Calu3 (cell line): ENCODE measurements at regions not wholly inside any gene's neighbourhood (a gene's known extent, or its start where the extent isn't known, plus 50 kb on each side); places are given as distances from the start of the nearest gene placed in this dataset.
A peak's percentile ranks its signal among the peaks of the same experiment; 100 is the strongest.

ENCODE experiments used
- BruUV-seq: library from RNA; stranded (reverse); fragments of 400-500 nt; replicated peaks from 2 replicates; lab custom pipeline; 2021; lab: Mats Ljungman, UMichigan
- CTCF ChIA-PET: fragments of 300-600 bp; sonication (Branson Sonifier 250); formaldehyde crosslinking; loops from one replicate; lab custom pipeline; 2022; ENCODE audit warnings: antibody characterized with exemption; lab: Charles Lee
- DNase-seq: peaks from one replicate; pipeline ENCODE4 v3.0.0; 2022
- H3K27ac Mint-ChIP-seq: one replicate; pipeline ENCODE4 v1.8.0; 2022; ENCODE audit warnings: mixed read lengths; ENCODE audit not compliant: unreplicated experiment
- H3K27me3 Mint-ChIP-seq: one replicate; pipeline ENCODE4 v1.8.0; 2022; ENCODE audit warnings: mixed read lengths; ENCODE audit not compliant: unreplicated experiment
- H3K36me3 Mint-ChIP-seq: one replicate; pipeline ENCODE4 v1.8.0; 2022; ENCODE audit warnings: mild to moderate bottlenecking, moderate library complexity, mixed read lengths; ENCODE audit not compliant: insufficient read depth, unreplicated experiment
- H3K4me1 Mint-ChIP-seq: one replicate; pipeline ENCODE4 v1.8.0; 2022; ENCODE audit warnings: mild to moderate bottlenecking, low read depth, mixed read lengths; ENCODE audit not compliant: unreplicated experiment
- H3K4me3 Mint-ChIP-seq: one replicate; pipeline ENCODE4 v1.8.0; 2022; ENCODE audit warnings: mild to moderate bottlenecking, low read depth, moderate library complexity, mixed read lengths; ENCODE audit not compliant: unreplicated experiment
- H3K9me3 Mint-ChIP-seq: one replicate; pipeline ENCODE4 v1.8.0; 2022; ENCODE audit warnings: low read depth, mixed read lengths; ENCODE audit not compliant: unreplicated experiment
- CTCF ChIP-seq: fragments of 200-600 bp; IDR thresholded peaks from one replicate; pipeline ENCODE4 v1.8.0; 2022; ENCODE audit warnings: antibody characterized with exemption; ENCODE audit not compliant: unreplicated experiment
- intact Hi-C: fragments of 100-400 bp; cut with micrococcal nuclease; formaldehyde crosslinking; loops from one replicate; pipeline ENCODE4 v1.10.0; 2022; ENCODE audit not compliant: unreplicated experiment

- Mint-ChIP-seq H3K4me1 (peaks cover 34% of the 10 kb centered on the region), H3K4me3 (no peak overlapping the region), H3K27ac (no peak overlapping the region), H3K9me3 (no peaks in the 10 kb centered on the region), H3K36me3 (peaks cover 83% of the 10 kb centered on the region), H3K27me3 (no peaks in the 10 kb centered on the region)
- intact Hi-C loops = no loop called here
- CTCF ChIA-PET = interaction anchor here (0.9 kb wide), 1 partner anchor 35 kb away, joined by 3 read pairs; no protein-coding TSS in a partner anchor
- no peak for DNase-seq
- no peak for TF ChIP-seq CTCF
- no TSS peak for BruUV-seq
These were observed 644.5 kb upstream of the DIPK2B start for GRCh38 chrX:45845142-45845541.

GRCh38 chrX:45843518-45843917, 642.8 kb upstream of the DIPK2B start:
- BruUV-seq = no TSS peak
- H3K27ac Mint-ChIP-seq = no peak overlapping the region
- DNase-seq = no peak
- H3K4me3 Mint-ChIP-seq = peak overlapping the region; percentile 25
- no peaks in the 10 kb centered on the region for H3K27me3 Mint-ChIP-seq
- H3K36me3 Mint-ChIP-seq = peaks cover 81% of the 10 kb centered on the region
- TF ChIP-seq CTCF = no peak
- intact Hi-C loops = loop anchor here (5.0 kb wide), 1 partner anchor 534 kb away; no protein-coding TSS in a partner anchor
- peaks cover 45% of the 10 kb centered on the region for H3K4me1 Mint-ChIP-seq
- CTCF ChIA-PET = no interaction called here
- no peaks in the 10 kb centered on the region for H3K9me3 Mint-ChIP-seq

- Mint-ChIP-seq H3K27ac (peak overlapping the region; percentile 34), H3K36me3 (peaks cover 81% of the 10 kb centered on the region), H3K4me3 (peak overlapping the region; percentile 25), H3K27me3 (no peaks in the 10 kb centered on the region), H3K9me3 (no peaks in the 10 kb centered on the region), H3K4me1 (peaks cover 45% of the 10 kb centered on the region)
- no TSS peak for BruUV-seq
- intact Hi-C loops = loop anchor here (5.0 kb wide), 1 partner anchor 534 kb away; no protein-coding TSS in a partner anchor
- DNase-seq = no peak
- no peak for TF ChIP-seq CTCF
- CTCF ChIA-PET = no interaction called here
These were observed 642.2 kb upstream of the DIPK2B start for GRCh38 chrX:45842926-45843315.

- no peak for TF ChIP-seq CTCF
- CTCF ChIA-PET = interaction anchor here (1.0 kb wide), 1 partner anchor 18 kb away, joined by 3 read pairs; no protein-coding TSS in a partner anchor
- Mint-ChIP-seq H3K27ac (peak overlapping the region; percentile 34), H3K36me3 (peaks cover 81% of the 10 kb centered on the region), H3K4me3 (peak overlapping the region; percentile 43), H3K4me1 (peaks cover 45% of the 10 kb centered on the region), H3K9me3 (no peaks in the 10 kb centered on the region), H3K27me3 (no peaks in the 10 kb centered on the region)
- BruUV-seq = no TSS peak
- no peak for DNase-seq
- intact Hi-C loops = loop anchor here (5.0 kb wide), 1 partner anchor 535 kb away; no protein-coding TSS in a partner anchor
These were observed 641.7 kb upstream of the DIPK2B start for GRCh38 chrX:45842207-45842925.
